NCI-H1105 treated with DMSO at 0.1 percent for 48 hours (cell line): ENCODE measurements at regions not wholly inside any gene's neighbourhood (a gene's known extent, or its start where the extent isn't known, plus 50 kb on each side); places are given as distances from the start of the nearest gene placed in this dataset.
"Not testable (repeated sequence)": the region's sequence is repeated elsewhere in the genome, so short reads cannot be mapped to it uniquely, and the experiment has no call there.

Source experiments
- DNase-seq: peaks from one replicate; lab custom pipeline; 2025; lab: John Stamatoyannopoulos, UW

DNA sequence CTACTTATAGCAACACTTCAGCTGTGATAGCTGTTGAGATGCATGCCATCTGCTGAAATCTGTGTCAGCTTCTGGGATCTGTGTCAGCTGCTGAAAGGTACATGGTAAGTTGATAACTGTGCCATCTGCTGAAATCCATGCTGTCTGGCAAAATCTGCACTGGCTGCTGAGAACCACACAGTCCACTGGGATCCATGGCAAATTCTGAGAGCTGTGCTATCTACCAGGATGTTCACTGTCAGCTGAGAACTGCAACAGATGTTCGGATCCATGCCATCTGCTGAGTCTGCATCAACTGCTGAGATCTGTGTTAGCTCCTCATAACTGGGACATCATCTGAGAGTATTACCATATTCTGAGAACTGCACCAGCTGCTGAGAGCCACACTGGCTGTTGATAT, 430.5 kb upstream of the POU3F4 start:
- no peak for DNase-seq

DNA sequence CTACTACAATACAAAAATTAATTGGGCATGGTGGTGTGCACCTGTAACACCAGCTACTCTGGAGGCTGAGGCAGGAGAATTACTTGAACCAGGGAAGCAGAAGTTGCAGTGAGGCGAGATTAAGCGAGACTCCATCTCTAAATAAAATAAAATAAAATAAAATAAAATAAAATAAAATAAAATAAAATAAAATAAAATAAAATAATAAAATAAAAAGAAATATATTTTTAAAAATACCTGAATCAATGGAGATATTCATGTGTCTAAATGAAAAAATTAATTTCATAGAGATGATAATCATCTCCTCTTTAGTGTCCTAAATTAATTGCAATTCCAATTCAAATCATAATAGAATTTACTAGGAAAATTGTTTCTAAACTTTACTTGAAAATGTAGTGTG, 406.1 kb upstream of the POU3F4 start:
- DNase-seq = no peak

DNA sequence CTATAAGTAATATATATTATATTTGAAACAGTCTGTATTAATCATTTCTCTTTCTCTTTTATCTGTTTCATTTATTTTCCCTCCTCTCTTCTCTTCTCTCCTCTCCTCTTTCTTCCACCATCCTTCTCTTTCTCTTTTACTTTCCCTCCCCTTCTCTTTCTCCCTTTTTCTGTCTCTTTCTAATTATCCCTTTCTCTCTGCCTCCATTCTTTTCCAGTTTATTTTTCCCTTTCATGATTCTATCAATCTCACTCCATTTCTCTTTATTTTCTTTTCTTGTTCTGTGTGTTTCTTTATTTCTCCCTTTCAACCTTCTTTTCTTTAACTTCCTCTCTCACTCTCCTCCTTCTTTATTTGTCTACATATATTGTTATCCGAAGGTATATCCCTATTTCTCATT, 399.8 kb upstream of the POU3F4 start:
- DNase-seq = no peak

DNA sequence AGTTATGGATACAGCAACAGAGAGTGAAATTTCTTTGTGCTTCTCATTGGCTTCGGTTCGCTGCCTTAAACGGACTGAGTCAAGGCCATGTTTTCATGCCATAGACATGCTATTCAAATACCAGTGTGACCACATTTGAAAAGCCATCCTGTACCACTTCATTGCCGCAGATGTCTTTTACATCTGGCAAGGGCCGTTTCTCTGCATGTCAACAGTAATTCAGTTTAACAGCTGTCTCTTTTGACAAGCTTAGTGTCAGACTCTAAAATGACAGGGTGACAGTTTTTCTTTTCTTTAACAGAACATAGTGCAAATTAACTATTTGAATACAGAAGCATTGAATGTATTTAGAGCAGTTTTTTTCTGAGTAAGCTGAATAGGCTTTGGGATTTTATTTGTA, 362.2 kb upstream of the POU3F4 start:
- no peak for DNase-seq

DNA sequence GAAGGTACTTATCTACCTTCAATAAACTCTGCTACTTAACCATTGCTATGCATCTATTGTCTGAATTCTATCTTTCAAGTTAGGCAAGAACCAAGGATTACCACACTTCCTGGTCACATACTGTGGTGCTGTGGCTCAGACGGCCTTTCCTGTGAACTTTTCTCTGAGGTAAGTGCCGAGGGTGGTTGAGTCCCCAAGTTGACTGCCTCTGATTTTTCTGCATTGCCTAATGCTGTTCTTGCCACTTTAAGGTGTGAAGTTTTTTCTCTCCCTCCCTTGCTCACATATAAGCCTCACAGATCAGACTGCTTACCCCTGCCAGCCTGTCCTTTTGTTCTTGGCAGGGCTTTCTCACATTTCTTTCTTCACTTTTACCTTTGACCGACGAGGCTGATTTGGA, 348.0 kb upstream of the POU3F4 start:
- no peak for DNase-seq

DNA sequence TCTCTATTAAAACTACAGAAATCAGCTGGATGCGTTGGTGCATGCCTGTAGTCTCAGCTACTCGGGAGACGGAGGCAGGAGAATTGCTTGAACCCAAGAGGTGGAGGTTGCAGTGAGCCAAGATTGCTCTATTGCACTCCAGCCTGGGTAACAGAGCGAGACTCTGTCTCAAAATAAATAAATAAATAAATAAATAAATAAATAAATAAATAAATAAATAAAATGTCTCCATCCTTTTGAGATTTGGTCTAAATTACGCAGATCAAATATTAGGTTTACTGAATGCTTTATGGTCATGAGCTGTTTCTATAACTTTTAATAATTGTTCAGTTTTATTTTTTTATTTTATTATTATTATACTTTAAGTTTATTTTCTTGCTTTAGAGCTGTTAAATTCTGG, 344.0 kb upstream of the POU3F4 start:
- DNase-seq = not testable (repeated sequence)

DNA sequence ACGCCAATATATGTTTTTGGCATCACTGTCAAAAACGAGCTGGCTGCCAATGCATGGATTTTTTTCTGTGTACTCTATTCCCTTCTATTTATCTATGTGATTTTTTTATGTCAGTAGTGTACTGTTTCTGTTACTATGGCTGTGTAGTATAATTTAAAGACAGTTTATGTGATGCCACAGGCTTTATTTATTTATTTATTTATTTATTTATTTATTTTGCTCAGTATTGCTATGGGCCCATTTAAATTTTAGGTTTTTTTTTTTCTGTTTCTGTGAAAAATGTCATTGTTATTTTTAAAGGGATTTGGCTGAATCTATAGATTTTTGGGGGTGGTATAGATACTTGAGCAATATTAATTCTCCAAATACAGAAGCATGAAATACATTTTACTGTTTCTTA, 338.4 kb upstream of the POU3F4 start:
- no peak for DNase-seq

DNA sequence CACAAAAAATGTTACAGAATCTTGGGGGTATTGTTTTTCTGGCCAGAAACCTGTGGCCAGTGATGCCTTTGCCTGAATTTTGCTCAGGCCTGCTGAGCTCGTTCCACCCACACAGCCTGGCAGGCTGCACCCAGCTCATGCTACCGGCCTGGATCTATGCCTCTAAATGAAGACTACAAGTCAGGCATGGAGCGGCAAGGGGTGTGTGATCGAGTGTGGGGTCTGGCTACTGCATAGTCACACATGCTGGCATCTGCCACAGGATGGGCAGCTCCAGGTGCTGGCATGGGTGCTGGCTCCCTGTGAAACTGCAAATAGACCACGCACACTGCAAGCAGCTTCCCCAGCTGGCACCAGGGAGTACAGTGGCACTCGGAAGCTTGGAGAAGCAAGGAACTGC, 323.1 kb upstream of the POU3F4 start:
- no peak for DNase-seq

DNA sequence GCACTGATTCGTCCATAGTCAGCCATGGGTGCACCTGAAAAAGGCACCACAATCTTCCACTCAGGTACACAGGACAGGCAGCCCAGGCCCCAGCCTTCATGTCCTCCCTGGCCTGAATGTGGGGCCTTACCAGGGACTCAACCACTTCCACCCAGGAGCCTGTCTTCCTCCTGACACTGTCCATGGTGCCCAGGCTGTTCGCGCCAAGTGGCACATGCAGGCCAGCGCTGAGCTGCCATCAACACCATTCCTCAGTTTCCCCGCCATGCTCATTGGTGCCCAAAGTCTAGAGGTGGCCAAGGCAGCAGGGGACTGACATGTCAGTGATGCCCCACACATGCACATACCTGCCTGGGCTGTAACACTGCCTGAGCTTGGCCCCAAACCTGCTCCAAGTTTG, 322.2 kb upstream of the POU3F4 start:
- DNase-seq = no peak

DNA sequence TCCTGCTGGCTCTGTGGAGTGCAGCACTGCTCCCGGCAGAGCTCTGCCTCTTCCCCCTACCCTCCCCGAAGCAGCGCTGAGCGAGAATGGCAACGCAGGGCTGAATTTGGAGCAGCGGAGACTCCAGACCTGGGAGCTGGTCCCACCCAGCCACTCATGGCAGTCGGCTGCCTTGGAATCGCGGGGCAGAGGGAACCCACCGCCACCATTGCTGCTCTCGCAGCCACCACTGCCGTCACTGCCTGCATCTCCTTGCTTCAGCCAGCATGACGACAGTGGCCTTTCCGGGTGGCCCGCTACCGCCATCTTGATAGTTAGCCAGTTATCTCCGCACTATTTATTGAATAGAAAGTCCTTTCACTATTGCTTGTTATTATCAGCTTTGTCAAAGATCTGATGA, 321.5 kb upstream of the POU3F4 start:
- peak; percentile 26 for DNase-seq
